A673 (cell line): ENCODE measurements at regions not wholly inside any gene's neighbourhood (a gene's known extent, or its start where the extent isn't known, plus 50 kb on each side); places are given as distances from the start of the nearest gene placed in this dataset.

Experiments
- EZH2 ChIP-seq: fragments of 200-600 bp; sonication (generic); IDR thresholded peaks from 2 replicates; pipeline ENCODE4 v1.6.1; 2017; ENCODE audit warnings: borderline replicate concordance, low read depth, mild to moderate bottlenecking, mixed read lengths, antibody characterized with exemption, low read length; ENCODE audit not compliant: poor library complexity, severe bottlenecking
- TF ChIP-seq, protein P1 (sequence below): fragments of 300-800, 200-600 bp; sonication (generic); conservative IDR thresholded peaks from 2 replicates; pipeline ENCODE4 v1.5.1; 2017; ENCODE audit warnings: low read depth, mild to moderate bottlenecking, antibody characterized with exemption, low read length, moderate library complexity, mixed read lengths

DNA sequence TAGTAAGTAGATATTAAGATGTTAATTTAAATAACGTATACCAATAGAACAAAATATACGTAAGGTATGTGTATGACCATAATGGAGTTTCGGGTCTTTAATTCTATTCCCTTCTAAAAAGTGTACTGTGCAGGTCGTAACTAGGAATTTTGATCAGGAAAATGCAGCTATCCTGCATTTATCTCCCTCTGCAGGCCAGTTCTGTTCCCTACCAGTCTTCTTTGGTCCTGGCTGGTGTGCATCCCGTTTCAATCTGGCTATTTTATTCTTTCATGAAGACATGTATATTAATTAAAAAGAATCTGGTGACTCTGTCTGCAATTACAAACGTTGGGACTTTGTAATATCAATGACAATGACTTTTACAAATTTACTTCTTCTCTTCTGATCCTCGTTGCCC is 534.1 kb upstream of the AADAT start:
- TF ChIP-seq, protein P1, sequence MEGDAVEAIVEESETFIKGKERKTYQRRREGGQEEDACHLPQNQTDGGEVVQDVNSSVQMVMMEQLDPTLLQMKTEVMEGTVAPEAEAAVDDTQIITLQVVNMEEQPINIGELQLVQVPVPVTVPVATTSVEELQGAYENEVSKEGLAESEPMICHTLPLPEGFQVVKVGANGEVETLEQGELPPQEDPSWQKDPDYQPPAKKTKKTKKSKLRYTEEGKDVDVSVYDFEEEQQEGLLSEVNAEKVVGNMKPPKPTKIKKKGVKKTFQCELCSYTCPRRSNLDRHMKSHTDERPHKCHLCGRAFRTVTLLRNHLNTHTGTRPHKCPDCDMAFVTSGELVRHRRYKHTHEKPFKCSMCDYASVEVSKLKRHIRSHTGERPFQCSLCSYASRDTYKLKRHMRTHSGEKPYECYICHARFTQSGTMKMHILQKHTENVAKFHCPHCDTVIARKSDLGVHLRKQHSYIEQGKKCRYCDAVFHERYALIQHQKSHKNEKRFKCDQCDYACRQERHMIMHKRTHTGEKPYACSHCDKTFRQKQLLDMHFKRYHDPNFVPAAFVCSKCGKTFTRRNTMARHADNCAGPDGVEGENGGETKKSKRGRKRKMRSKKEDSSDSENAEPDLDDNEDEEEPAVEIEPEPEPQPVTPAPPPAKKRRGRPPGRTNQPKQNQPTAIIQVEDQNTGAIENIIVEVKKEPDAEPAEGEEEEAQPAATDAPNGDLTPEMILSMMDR, result peak; percentile 12; the same call in 1 of the 2 replicates
- no peak for TF ChIP-seq EZH2
